ENCODE measurements at regions not wholly inside any gene's neighbourhood (a gene's known extent, or its start where the extent isn't known, plus 50 kb on each side); places are given as distances from the start of the nearest gene placed in this dataset.
A peak's percentile ranks its signal among the peaks of the same experiment; 100 is the strongest.

GRCh38 chr4:151538963-151539362, 130.0 kb downstream of the FHIP1A start:
- no peak overlapping the region for H2BK5ac ChIP-seq (ENCODE audit: low read depth, low read length, poor library complexity, severe bottlenecking)
- peaks cover 2% of the 10 kb centered on the region for H3K4me1 ChIP-seq (ENCODE audit: control insufficient read depth, insufficient read depth, low read depth, low read length)
- H3K4me3 ChIP-seq (ENCODE audit: insufficient read depth in 1 of 2, low read depth in 1 of 2, low read length in 2 of 2) = no peak overlapping the region
- H3K14ac ChIP-seq (ENCODE audit: low read length in 2 of 2) = no peak overlapping the region
- H3K27ac ChIP-seq (ENCODE audit: low read length, poor library complexity, severe bottlenecking) = no peak overlapping the region
- no peak overlapping the region for H3K9ac ChIP-seq (ENCODE audit: low read length)
- no peak overlapping the region for H3K18ac ChIP-seq (ENCODE audit: low read depth in 1 of 2, low read length in 2 of 2)
- H2BK12ac ChIP-seq (ENCODE audit: low read length in 2 of 2) = no peak overlapping the region
- H3K23ac ChIP-seq (ENCODE audit: low read length in 2 of 2) = no peak overlapping the region
- no peak overlapping the region for H2AFZ ChIP-seq (ENCODE audit: low read depth, low read length)
- H3K79me1 ChIP-seq (replicated peaks; ENCODE audit: low read length, poor library complexity, severe bottlenecking) = peaks cover 5% of the 10 kb centered on the region
- no peak overlapping the region for H2BK120ac ChIP-seq (ENCODE audit: low read depth, low read length)
- H3K36me3 ChIP-seq (ENCODE audit: control insufficient read depth in 1 of 2, insufficient read depth in 2 of 2, low read depth in 1 of 2, low read length in 2 of 2) = no peaks in the 10 kb centered on the region
- H2BK15ac ChIP-seq (ENCODE audit: low read depth, poor library complexity, severe bottlenecking) = no peak overlapping the region
- H3K4me2 ChIP-seq (ENCODE audit: low read length, poor library complexity, severe bottlenecking) = no peak overlapping the region
- no peak overlapping the region for H4K91ac ChIP-seq (ENCODE audit: low read length)
- no peak overlapping the region for H3K4ac ChIP-seq (ENCODE audit: low read depth in 1 of 2, low read length in 2 of 2)
- no peak overlapping the region for H4K8ac ChIP-seq (ENCODE audit: low read length)
- H3K9me3 ChIP-seq (ENCODE audit: control insufficient read depth, low read length) = no peaks in the 10 kb centered on the region
- H2AK5ac ChIP-seq (ENCODE audit: low read length, severe bottlenecking) = no peak overlapping the region
- no peak for DNase-seq
- H3K27me3 ChIP-seq (ENCODE audit: control insufficient read depth in 1 of 2, insufficient read depth in 1 of 2, low read length in 2 of 2) = no peaks in the 10 kb centered on the region
- WGBS = 98% methylated on average over 3 of the region's 4 CpGs

DNA sequence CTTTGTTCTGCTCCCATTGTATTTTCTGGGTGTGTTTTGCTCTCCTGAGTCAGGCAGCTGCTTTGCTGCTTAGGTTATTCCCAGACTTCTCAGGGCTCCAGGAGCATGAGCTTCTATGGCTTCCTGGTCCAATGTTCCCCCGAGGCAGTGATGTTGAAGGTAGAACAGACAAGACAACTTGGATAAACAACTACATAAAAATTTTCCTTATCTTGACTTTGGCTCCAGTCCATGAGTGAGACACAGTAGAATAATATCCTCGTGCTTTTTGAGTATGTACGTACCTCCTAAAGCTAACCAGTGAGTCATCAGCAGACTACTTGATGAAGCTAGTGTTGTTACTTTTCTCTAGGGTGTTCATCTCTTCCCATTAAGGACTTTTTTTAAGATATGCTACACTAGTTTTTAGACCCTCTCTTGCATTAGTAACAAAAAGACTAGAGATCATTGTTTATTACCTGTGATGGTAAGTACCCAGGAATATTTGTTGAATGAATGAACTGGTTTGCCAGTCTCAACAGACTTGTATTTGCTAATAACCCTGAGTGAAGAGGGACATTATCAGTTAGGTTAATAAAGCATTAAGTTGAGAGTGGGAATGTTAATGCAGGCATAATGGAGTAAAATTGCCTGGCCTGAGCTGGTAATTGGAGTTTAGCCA, 131.9 kb downstream of the FHIP1A start:
- DNase-seq = peak; percentile 93

DNA sequence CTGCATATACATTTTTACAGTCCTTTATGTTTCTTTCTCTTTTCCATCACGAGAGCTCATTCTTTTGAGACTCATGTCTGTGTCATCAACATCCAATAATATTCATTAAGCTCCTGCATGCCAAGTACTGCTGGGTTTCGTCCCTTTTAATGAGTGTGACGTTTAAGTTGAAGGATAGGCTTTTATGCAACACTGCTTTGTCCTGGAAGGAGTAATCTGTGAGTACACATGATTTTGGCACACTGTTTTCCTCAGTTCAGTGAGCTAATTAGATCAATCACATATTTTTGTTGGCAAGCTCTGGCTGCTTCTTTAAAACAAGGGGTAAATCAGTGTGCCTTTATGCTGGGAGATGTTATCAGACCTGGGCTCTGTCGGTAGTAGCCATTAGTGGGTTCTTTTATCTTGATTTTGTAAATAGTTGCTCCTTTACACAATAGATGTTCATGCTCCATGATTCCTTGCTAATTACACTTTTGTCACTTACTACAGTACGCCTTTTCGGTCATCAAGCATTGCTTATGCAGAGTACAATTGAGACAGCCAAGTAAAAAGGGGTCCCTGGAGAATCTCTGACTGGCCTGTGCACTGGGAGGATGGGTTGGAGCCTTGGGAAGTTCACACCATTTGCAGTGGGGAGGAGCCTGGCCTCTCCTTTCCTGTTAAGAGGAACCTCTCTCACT, 132.6 kb downstream of the FHIP1A start:
- Histone ChIP-seq H2BK12ac (ENCODE audit: low read length in 2 of 2) (no peak overlapping the region), H3K9ac (ENCODE audit: low read length) (peak overlapping the region; percentile 90), H3K79me1 (replicated peaks; ENCODE audit: low read length, poor library complexity, severe bottlenecking) (peaks cover 7% of the 10 kb centered on the region), H2BK120ac (ENCODE audit: low read depth, low read length) (no peak overlapping the region), H3K14ac (ENCODE audit: low read length in 2 of 2) (no peak overlapping the region), H3K36me3 (ENCODE audit: control insufficient read depth in 1 of 2, insufficient read depth in 2 of 2, low read depth in 1 of 2, low read length in 2 of 2) (no peaks in the 10 kb centered on the region), H3K4me1 (ENCODE audit: control insufficient read depth, insufficient read depth, low read depth, low read length) (peaks cover 2% of the 10 kb centered on the region), H3K23ac (ENCODE audit: low read length in 2 of 2) (no peak overlapping the region), H3K4ac (ENCODE audit: low read depth in 1 of 2, low read length in 2 of 2) (no peak overlapping the region), H3K27me3 (ENCODE audit: control insufficient read depth in 1 of 2, insufficient read depth in 1 of 2, low read length in 2 of 2) (no peaks in the 10 kb centered on the region), H4K8ac (ENCODE audit: low read length) (no peak overlapping the region), H3K27ac (ENCODE audit: low read length, poor library complexity, severe bottlenecking) (peak overlapping the region; percentile 68), H3K4me2 (ENCODE audit: low read length, poor library complexity, severe bottlenecking) (no peak overlapping the region), H4K91ac (ENCODE audit: low read length) (no peak overlapping the region), H2BK5ac (ENCODE audit: low read depth, low read length, poor library complexity, severe bottlenecking) (no peak overlapping the region), H2AK5ac (ENCODE audit: low read length, severe bottlenecking) (no peak overlapping the region), H3K9me3 (ENCODE audit: control insufficient read depth, low read length) (no peaks in the 10 kb centered on the region), H2BK15ac (ENCODE audit: low read depth, poor library complexity, severe bottlenecking) (no peak overlapping the region), H3K18ac (ENCODE audit: low read depth in 1 of 2, low read length in 2 of 2) (no peak overlapping the region), H3K4me3 (ENCODE audit: insufficient read depth in 1 of 2, low read depth in 1 of 2, low read length in 2 of 2) (peak overlapping the region in 1 of 2 experiments; percentile 66), H2AFZ (ENCODE audit: low read depth, low read length) (no peak overlapping the region)
- DNase-seq = peak; percentile 84
- 6% methylated on average over 3 of the region's 6 CpGs for WGBS

More for the DNA sequence above, 131.9 kb downstream of the FHIP1A start:
- Histone ChIP-seq H3K4me3 (ENCODE audit: insufficient read depth in 1 of 2, low read depth in 1 of 2, low read length in 2 of 2) (peak overlapping the region in 1 of 2 experiments; percentile 66), H2BK120ac (ENCODE audit: low read depth, low read length) (no peak overlapping the region), H3K23ac (ENCODE audit: low read length in 2 of 2) (no peak overlapping the region), H4K91ac (ENCODE audit: low read length) (no peak overlapping the region), H4K8ac (ENCODE audit: low read length) (no peak overlapping the region), H3K4me1 (ENCODE audit: control insufficient read depth, insufficient read depth, low read depth, low read length) (peaks cover 2% of the 10 kb centered on the region), H3K4ac (ENCODE audit: low read depth in 1 of 2, low read length in 2 of 2) (no peak overlapping the region), H3K9me3 (ENCODE audit: control insufficient read depth, low read length) (no peaks in the 10 kb centered on the region), H3K27ac (ENCODE audit: low read length, poor library complexity, severe bottlenecking) (peak overlapping the region; percentile 77), H2BK15ac (ENCODE audit: low read depth, poor library complexity, severe bottlenecking) (no peak overlapping the region), H2BK5ac (ENCODE audit: low read depth, low read length, poor library complexity, severe bottlenecking) (no peak overlapping the region), H3K36me3 (ENCODE audit: control insufficient read depth in 1 of 2, insufficient read depth in 2 of 2, low read depth in 1 of 2, low read length in 2 of 2) (no peaks in the 10 kb centered on the region), H3K4me2 (ENCODE audit: low read length, poor library complexity, severe bottlenecking) (peak overlapping the region; percentile 55), H3K27me3 (ENCODE audit: control insufficient read depth in 1 of 2, insufficient read depth in 1 of 2, low read length in 2 of 2) (no peaks in the 10 kb centered on the region), H3K79me1 (replicated peaks; ENCODE audit: low read length, poor library complexity, severe bottlenecking) (peaks cover 5% of the 10 kb centered on the region), H3K18ac (ENCODE audit: low read depth in 1 of 2, low read length in 2 of 2) (no peak overlapping the region), H3K9ac (ENCODE audit: low read length) (peak overlapping the region; percentile 90), H2AFZ (ENCODE audit: low read depth, low read length) (no peak overlapping the region), H3K14ac (ENCODE audit: low read length in 2 of 2) (no peak overlapping the region), H2BK12ac (ENCODE audit: low read length in 2 of 2) (no peak overlapping the region), H2AK5ac (ENCODE audit: low read length, severe bottlenecking) (no peak overlapping the region)
- WGBS = no CpG with 5 or more reads among the region's 3 CpGs

GRCh38 chr4:151548708-151549107, 139.7 kb downstream of the FHIP1A start:
- no peak for DNase-seq
- H4K91ac ChIP-seq (ENCODE audit: low read length) = no peak overlapping the region
- H3K36me3 ChIP-seq (ENCODE audit: control insufficient read depth in 1 of 2, insufficient read depth in 2 of 2, low read depth in 1 of 2, low read length in 2 of 2) = no peaks in the 10 kb centered on the region
- H3K23ac ChIP-seq (ENCODE audit: low read length in 2 of 2) = no peak overlapping the region
- H3K4ac ChIP-seq (ENCODE audit: low read depth in 1 of 2, low read length in 2 of 2) = no peak overlapping the region
- no peak overlapping the region for H3K4me2 ChIP-seq (ENCODE audit: low read length, poor library complexity, severe bottlenecking)
- H2BK5ac ChIP-seq (ENCODE audit: low read depth, low read length, poor library complexity, severe bottlenecking) = no peak overlapping the region
- no peak overlapping the region for H2BK12ac ChIP-seq (ENCODE audit: low read length in 2 of 2)
- no peak overlapping the region for H2BK15ac ChIP-seq (ENCODE audit: low read depth, poor library complexity, severe bottlenecking)
- WGBS = 86% methylated on average over 8 of the region's 8 CpGs
- no peak overlapping the region for H2BK120ac ChIP-seq (ENCODE audit: low read depth, low read length)
- peaks cover 0 to under 1% of the 10 kb centered on the region in 2 experiments for H3K27me3 ChIP-seq (ENCODE audit: control insufficient read depth in 1 of 2, insufficient read depth in 1 of 2, low read length in 2 of 2)
- no peak overlapping the region for H3K27ac ChIP-seq (ENCODE audit: low read length, poor library complexity, severe bottlenecking)
- no peak overlapping the region for H2AFZ ChIP-seq (ENCODE audit: low read depth, low read length)
- H4K8ac ChIP-seq (ENCODE audit: low read length) = no peak overlapping the region
- H3K9ac ChIP-seq (ENCODE audit: low read length) = no peak overlapping the region
- no peaks in the 10 kb centered on the region for H3K4me1 ChIP-seq (ENCODE audit: control insufficient read depth, insufficient read depth, low read depth, low read length)
- no peak overlapping the region for H2AK5ac ChIP-seq (ENCODE audit: low read length, severe bottlenecking)
- H3K18ac ChIP-seq (ENCODE audit: low read depth in 1 of 2, low read length in 2 of 2) = no peak overlapping the region
- H3K4me3 ChIP-seq (ENCODE audit: insufficient read depth in 1 of 2, low read depth in 1 of 2, low read length in 2 of 2) = no peak overlapping the region
- peaks cover 32% of the 10 kb centered on the region for H3K9me3 ChIP-seq (ENCODE audit: control insufficient read depth, low read length)
- peaks cover 2% of the 10 kb centered on the region for H3K79me1 ChIP-seq (replicated peaks; ENCODE audit: low read length, poor library complexity, severe bottlenecking)
- H3K14ac ChIP-seq (ENCODE audit: low read length in 2 of 2) = no peak overlapping the region
